GM18498 (cell line): ENCODE measurements at regions not wholly inside any gene's neighbourhood (a gene's known extent, or its start where the extent isn't known, plus 50 kb on each side); places are given as distances from the start of the nearest gene placed in this dataset.
A peak's percentile ranks its signal among the peaks of the same experiment; 100 is the strongest.

Experiments used
- ATAC-seq: cut with Tn5 transposase; IDR thresholded peaks from one replicate; pipeline ENCODE4 v1.9.1; 2021; ENCODE audit warnings: mild to moderate bottlenecking, moderate library complexity; ENCODE audit not compliant: unreplicated experiment

- ATAC-seq = no peak
These were observed 297.5 kb downstream of the DUSP10 start for GRCh38 chr1:221444346-221444745.

- ATAC-seq = no peak
These were observed 293.2 kb downstream of the DUSP10 start for GRCh38 chr1:221448585-221449175.

- ATAC-seq = no peak
These were observed 292.7 kb downstream of the DUSP10 start for GRCh38 chr1:221449194-221449593.

GRCh38 chr1:221449801-221450470 lies 292.0 kb downstream of the DUSP10 start:
- no peak for ATAC-seq

- ATAC-seq = no peak
These were observed 290.1 kb downstream of the DUSP10 start for GRCh38 chr1:221451741-221452140.

GRCh38 chr1:221454096-221454495 lies 287.8 kb downstream of the DUSP10 start:
- no peak for ATAC-seq

- no peak for ATAC-seq
These were observed 285.0 kb downstream of the DUSP10 start for GRCh38 chr1:221456918-221457317.

GRCh38 chr1:221457685-221458446 lies 284.0 kb downstream of the DUSP10 start:
- ATAC-seq = no peak

- ATAC-seq = no peak
These were observed 283.3 kb downstream of the DUSP10 start for GRCh38 chr1:221458447-221459156.

- ATAC-seq = no peak
These were observed 282.3 kb downstream of the DUSP10 start for GRCh38 chr1:221459558-221459957.

- ATAC-seq = no peak
These were observed 279.5 kb downstream of the DUSP10 start for GRCh38 chr1:221462345-221462744.

GRCh38 chr1:221468546-221468945 lies 273.3 kb downstream of the DUSP10 start:
- no peak for ATAC-seq

- ATAC-seq = no peak
These were observed 272.4 kb downstream of the DUSP10 start for GRCh38 chr1:221469476-221469875.

- no peak for ATAC-seq
These were observed 271.7 kb downstream of the DUSP10 start for GRCh38 chr1:221470000-221470698.

- ATAC-seq = no peak
These were observed 268.5 kb downstream of the DUSP10 start for GRCh38 chr1:221473411-221473810.

- no peak for ATAC-seq
These were observed 264.6 kb downstream of the DUSP10 start for GRCh38 chr1:221477252-221477651.

- ATAC-seq = peak; percentile 91
These were observed 263.6 kb downstream of the DUSP10 start for GRCh38 chr1:221478050-221478949.

GRCh38 chr1:221487781-221488524 lies 253.9 kb downstream of the DUSP10 start:
- ATAC-seq = no peak

- ATAC-seq = no peak
These were observed 253.3 kb downstream of the DUSP10 start for GRCh38 chr1:221488550-221488949.
